Esophagus muscularis mucosa (tissue), 4 donors: ENCODE measurements at regions not wholly inside any gene's neighbourhood (a gene's known extent, or its start where the extent isn't known, plus 50 kb on each side); places are given as distances from the start of the nearest gene placed in this dataset.

Source experiments
- CTCF ChIP-seq, 3 experiments: fragments of 200-600 bp in 2 of 3; fragments of 450-650 bp in 1 of 3; sonication (generic) in 2 of 3; IDR thresholded peaks; one replicate each; pipeline ENCODE4 v1.5.1; 2017 to 2019; ENCODE audit warnings: antibody characterized with exemption in 3 of 3, mild to moderate bottlenecking in 2 of 3, moderate library complexity in 1 of 3
- EP300 ChIP-seq: sonication (generic); formaldehyde crosslinking; IDR thresholded peaks from one replicate; pipeline ENCODE4 v1.6.1; 2017; ENCODE audit warnings: antibody characterized with exemption
- POLR2A ChIP-seq: fragments of 450-650 bp; IDR thresholded peaks from one replicate; pipeline ENCODE4 v1.6.1; 2017; ENCODE audit warnings: antibody characterized with exemption, moderate library complexity, mild to moderate bottlenecking, low read depth
- POLR2AphosphoS5 ChIP-seq, 2 donors: sonication (generic); formaldehyde crosslinking; IDR thresholded peaks; one replicate each; pipeline ENCODE4 v1.6.1; 2017; ENCODE audit warnings: antibody characterized with exemption in 2 of 2

GRCh38 chr3:154664714-154665113 is 234.7 kb upstream of the GPR149 start:
- TF ChIP-seq CTCF (IDR thresholded peaks at IDR 0.05) (no peak), POLR2A (no peak), EP300 (no peak), POLR2AphosphoS5 (IDR thresholded peaks at IDR 0.05) (no peak)
